OCI-LY3 (cell line): ENCODE measurements at regions not wholly inside any gene's neighbourhood (a gene's known extent, or its start where the extent isn't known, plus 50 kb on each side); places are given as distances from the start of the nearest gene placed in this dataset.

Experiments
- H2AFZ ChIP-seq: fragments of 200-600, 300-600 bp; shearing (Covaris generic); 2 replicates; pipeline ENCODE4 v1.6.0; 2014; ENCODE audit warnings: antibody characterized with exemption, low read depth, low read length
- H3K27ac ChIP-seq: fragments of 200-600, 300-600 bp; sonication (generic); 2 replicates; pipeline ENCODE4 v1.5.1; 2014; ENCODE audit warnings: mild to moderate bottlenecking, low read length, moderate library complexity, mixed read lengths
- H3K27me3 ChIP-seq: fragments of 200-600, 300-600 bp; sonication (generic); 2 replicates; pipeline ENCODE4 v1.6.1; 2014; ENCODE audit warnings: low read depth, low read length, mixed read lengths
- H3K36me3 ChIP-seq: fragments of 200-600, 300-600 bp; sonication (generic); replicated peaks from 2 replicates; pipeline ENCODE3; 2014; ENCODE audit warnings: low read depth, low read length, mixed read lengths
- H3K4me1 ChIP-seq: fragments of 300-600, 200-600 bp; sonication (generic); 2 replicates; pipeline ENCODE4 v1.6.1; 2014; ENCODE audit warnings: low read length, mixed read lengths
- H3K4me2 ChIP-seq: fragments of 200-600, 300-600 bp; sonication (generic); 2 replicates; pipeline ENCODE4 v1.6.1; 2014; ENCODE audit warnings: low read length, mixed read lengths
- H3K4me3 ChIP-seq: fragments of 300-600, 200-600 bp; sonication (generic); 2 replicates; pipeline ENCODE4 v1.5.1; 2014; ENCODE audit warnings: antibody characterized with exemption, mild to moderate bottlenecking, low read length, moderate library complexity
- H3K79me2 ChIP-seq: fragments of 300-600, 200-600 bp; shearing (Covaris generic); 2 replicates; pipeline ENCODE4 v1.6.1; 2014; ENCODE audit warnings: mild to moderate bottlenecking, low read length, mixed read lengths
- H3K9ac ChIP-seq: fragments of 300-600, 200-600 bp; shearing (Covaris generic); 2 replicates; pipeline ENCODE4 v1.6.0; 2014; ENCODE audit warnings: mild to moderate bottlenecking, low read length, moderate library complexity
- H3K9me3 ChIP-seq: fragments of 200-600, 300-600 bp; shearing (Covaris generic); 2 replicates; pipeline ENCODE4 v1.6.1; 2014; ENCODE audit warnings: low read length, mixed read lengths; ENCODE audit not compliant: insufficient read depth
- H4K20me1 ChIP-seq: fragments of 200-600, 300-600 bp; sonication (generic); 2 replicates; pipeline ENCODE4 v1.6.1; 2016; ENCODE audit warnings: low read length, mixed read lengths; ENCODE audit not compliant: insufficient read depth
- EZH2phosphoT487 ChIP-seq: fragments of 200-600 bp; shearing (Covaris generic); IDR thresholded peaks from 2 replicates; pipeline ENCODE4 v1.6.1; 2018; ENCODE audit warnings: antibody characterized with exemption, mixed run types, low read depth
- TF ChIP-seq, protein P1 (sequence below): fragments of 200-600, 300-600 bp; sonication (generic); IDR thresholded peaks from 2 replicates; pipeline ENCODE4 v1.5.1; 2014; ENCODE audit warnings: antibody characterized with exemption, low read length, low read depth

GRCh38 chr4:179880756-179881155 lies 2362.4 kb upstream of the TENM3 start:
- H3K27ac ChIP-seq: no peak overlapping the region
- no peak overlapping the region for H2AFZ ChIP-seq
- no peaks in the 10 kb centered on the region for H3K36me3 ChIP-seq
- no peaks in the 10 kb centered on the region for H3K79me2 ChIP-seq
- H3K27me3 ChIP-seq: no peaks in the 10 kb centered on the region
- H3K9ac ChIP-seq: no peak overlapping the region
- TF ChIP-seq, protein P1, sequence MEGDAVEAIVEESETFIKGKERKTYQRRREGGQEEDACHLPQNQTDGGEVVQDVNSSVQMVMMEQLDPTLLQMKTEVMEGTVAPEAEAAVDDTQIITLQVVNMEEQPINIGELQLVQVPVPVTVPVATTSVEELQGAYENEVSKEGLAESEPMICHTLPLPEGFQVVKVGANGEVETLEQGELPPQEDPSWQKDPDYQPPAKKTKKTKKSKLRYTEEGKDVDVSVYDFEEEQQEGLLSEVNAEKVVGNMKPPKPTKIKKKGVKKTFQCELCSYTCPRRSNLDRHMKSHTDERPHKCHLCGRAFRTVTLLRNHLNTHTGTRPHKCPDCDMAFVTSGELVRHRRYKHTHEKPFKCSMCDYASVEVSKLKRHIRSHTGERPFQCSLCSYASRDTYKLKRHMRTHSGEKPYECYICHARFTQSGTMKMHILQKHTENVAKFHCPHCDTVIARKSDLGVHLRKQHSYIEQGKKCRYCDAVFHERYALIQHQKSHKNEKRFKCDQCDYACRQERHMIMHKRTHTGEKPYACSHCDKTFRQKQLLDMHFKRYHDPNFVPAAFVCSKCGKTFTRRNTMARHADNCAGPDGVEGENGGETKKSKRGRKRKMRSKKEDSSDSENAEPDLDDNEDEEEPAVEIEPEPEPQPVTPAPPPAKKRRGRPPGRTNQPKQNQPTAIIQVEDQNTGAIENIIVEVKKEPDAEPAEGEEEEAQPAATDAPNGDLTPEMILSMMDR: no peak
- TF ChIP-seq EZH2phosphoT487: no peak
- no peak overlapping the region for H3K4me2 ChIP-seq
- no peaks in the 10 kb centered on the region for H3K4me1 ChIP-seq
- H4K20me1 ChIP-seq: no peaks in the 10 kb centered on the region
- H3K4me3 ChIP-seq: no peak overlapping the region
- H3K9me3 ChIP-seq: no peaks in the 10 kb centered on the region

GRCh38 chr4:179894066-179894778 lies 2349.0 kb upstream of the TENM3 start:
- H3K4me1 ChIP-seq: no peaks in the 10 kb centered on the region
- H3K9ac ChIP-seq: no peak overlapping the region
- no peak overlapping the region for H3K4me3 ChIP-seq
- 0 out of 2 replicates have a peak, but pooled peaks cover 5% of the 10 kb centered on the region for H3K9me3 ChIP-seq
- H3K36me3 ChIP-seq: no peaks in the 10 kb centered on the region
- H3K27ac ChIP-seq: no peak overlapping the region
- H2AFZ ChIP-seq: no peak overlapping the region
- no peaks in the 10 kb centered on the region for H4K20me1 ChIP-seq
- TF ChIP-seq, protein P1: no peak
- TF ChIP-seq EZH2phosphoT487: no peak
- H3K4me2 ChIP-seq: no peak overlapping the region
- no peaks in the 10 kb centered on the region for H3K27me3 ChIP-seq
- H3K79me2 ChIP-seq: no peaks in the 10 kb centered on the region

DNA sequence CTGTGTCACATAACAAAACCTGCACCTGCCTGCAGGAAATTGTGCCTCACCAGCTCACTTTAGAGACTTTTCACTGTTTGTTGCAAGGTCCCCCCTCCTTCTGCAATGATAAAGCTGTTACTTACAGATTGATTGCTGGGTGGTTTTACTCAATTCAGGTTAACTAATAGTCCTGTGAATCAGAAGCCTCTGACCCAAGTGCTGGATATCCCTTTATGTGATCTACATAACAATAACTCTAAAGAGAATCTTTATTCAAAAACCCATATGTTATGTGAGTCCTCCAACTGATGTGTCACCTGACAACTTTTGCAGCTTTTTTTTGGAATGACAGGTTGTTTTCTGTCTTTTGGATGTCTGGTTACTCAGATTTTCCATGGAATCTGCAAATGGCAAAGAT lies 2323.6 kb upstream of the TENM3 start:
- Histone ChIP-seq H3K79me2 (no peaks in the 10 kb centered on the region), H3K4me3 (no peak overlapping the region), H3K4me2 (no peak overlapping the region)

DNA sequence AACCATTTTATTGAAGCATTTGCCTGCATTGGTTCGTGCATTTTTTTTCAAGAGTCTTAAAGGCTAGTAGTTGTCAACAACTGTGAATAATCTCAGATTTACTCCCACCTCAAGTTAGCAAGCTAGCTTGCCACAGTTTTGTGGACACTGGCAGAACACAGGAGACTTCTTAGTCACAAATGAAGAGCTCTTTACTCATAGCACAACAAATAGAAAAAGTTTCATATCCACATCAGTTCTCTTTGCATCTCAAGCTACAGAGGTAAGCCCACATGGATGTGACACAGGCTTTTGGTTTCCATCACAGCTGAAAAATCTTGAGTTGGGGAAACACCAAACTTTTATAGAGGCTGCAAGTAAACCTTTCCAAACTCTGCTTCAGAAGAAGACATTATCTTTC lies 2315.7 kb upstream of the TENM3 start:
- no peak overlapping the region for H3K9ac ChIP-seq
- H3K4me1 ChIP-seq: peaks cover 13% of the 10 kb centered on the region
- peak overlapping the region; percentile 38 for H3K4me2 ChIP-seq
- H3K27me3 ChIP-seq: no peaks in the 10 kb centered on the region
- no peaks in the 10 kb centered on the region for H3K9me3 ChIP-seq
- H3K4me3 ChIP-seq: no peak overlapping the region
- no peaks in the 10 kb centered on the region for H4K20me1 ChIP-seq
- TF ChIP-seq EZH2phosphoT487: no peak
- TF ChIP-seq, protein P1: no peak
- no peaks in the 10 kb centered on the region for H3K36me3 ChIP-seq
- no peak overlapping the region for H3K27ac ChIP-seq
- H3K79me2 ChIP-seq: no peaks in the 10 kb centered on the region
- no peak overlapping the region for H2AFZ ChIP-seq

More for the DNA sequence above, 2323.6 kb upstream of the TENM3 start:
- Histone ChIP-seq H3K9me3 (no peaks in the 10 kb centered on the region), H2AFZ (no peak overlapping the region), H3K4me1 (no peaks in the 10 kb centered on the region), H3K27ac (no peak overlapping the region), H4K20me1 (no peaks in the 10 kb centered on the region), H3K27me3 (no peaks in the 10 kb centered on the region), H3K36me3 (no peaks in the 10 kb centered on the region), H3K9ac (no peak overlapping the region)
- TF ChIP-seq, protein P1: no peak
- no peak for TF ChIP-seq EZH2phosphoT487
